Neuronal stem cell (in vitro differentiated cells): ENCODE measurements at regions not wholly inside any gene's neighbourhood (a gene's known extent, or its start where the extent isn't known, plus 50 kb on each side); places are given as distances from the start of the nearest gene placed in this dataset.
A peak's percentile ranks its signal among the peaks of the same experiment; 100 is the strongest.

ENCODE experiments used
- DNase-seq: peaks from one replicate; pipeline ENCODE4 v3.0.0-alpha.2; 2013; ENCODE audit warnings: low spot score
- H2AFZ ChIP-seq: one replicate; pipeline ENCODE4 v1.6.1; 2013; ENCODE audit warnings: mild to moderate bottlenecking, low read length, inconsistent platforms
- H2AK5ac ChIP-seq: 2 replicates; pipeline ENCODE4 v1.6.1; 2013; ENCODE audit warnings: low read depth, mild to moderate bottlenecking, inconsistent platforms, low read length, moderate library complexity, mixed read lengths
- H2BK120ac ChIP-seq: 2 replicates; pipeline ENCODE4 v1.6.1; 2013; ENCODE audit warnings: low read depth, mild to moderate bottlenecking, inconsistent platforms, low read length, moderate library complexity, mixed read lengths
- H2BK12ac ChIP-seq: one replicate; pipeline ENCODE4 v1.6.1; 2013; ENCODE audit warnings: low read length, inconsistent platforms
- H2BK15ac ChIP-seq: 2 replicates; pipeline ENCODE4 v1.6.1; 2013; ENCODE audit warnings: mild to moderate bottlenecking, low read length, inconsistent platforms, mixed read lengths
- H2BK5ac ChIP-seq: one replicate; pipeline ENCODE4 v1.6.1; 2013; ENCODE audit warnings: inconsistent platforms, mild to moderate bottlenecking, low read length, moderate library complexity
- H3K14ac ChIP-seq: one replicate; pipeline ENCODE4 v1.6.1; 2013; ENCODE audit warnings: low read length, inconsistent platforms
- H3K18ac ChIP-seq: 2 replicates; pipeline ENCODE4 v1.6.1; 2013; ENCODE audit warnings: low read length, inconsistent platforms
- H3K23ac ChIP-seq: 2 replicates; pipeline ENCODE4 v1.6.1; 2013; ENCODE audit warnings: low read depth, mild to moderate bottlenecking, mixed read lengths, low read length, inconsistent platforms; ENCODE audit not compliant: poor library complexity
- H3K27ac ChIP-seq: replicated peaks from 3 replicates; pipeline ENCODE4 v1.5.1; 2013; ENCODE audit warnings: low read length, inconsistent platforms
- H3K27me3 ChIP-seq, 3 experiments: 2 replicates each; pipeline ENCODE4 v1.6.1; 2013; ENCODE audit warnings: low read length in 3 of 3, mild to moderate bottlenecking in 2 of 3, inconsistent platforms in 1 of 3, low read depth in 1 of 3, mixed read lengths in 1 of 3, moderate library complexity in 1 of 3; ENCODE audit not compliant: control insufficient read depth in 3 of 3, insufficient read depth in 3 of 3
- H3K36me3 ChIP-seq, 2 donors: replicated peaks in 1 of 2; 2 replicates each; pipeline ENCODE4 v1.6.1; 2013; ENCODE audit warnings: low read length in 2 of 2; ENCODE audit not compliant: control insufficient read depth in 2 of 2, insufficient read depth in 2 of 2
- H3K4ac ChIP-seq: 2 replicates; pipeline ENCODE4 v1.6.1; 2013; ENCODE audit warnings: inconsistent platforms, mild to moderate bottlenecking, low read length, moderate library complexity
- H3K4me1 ChIP-seq, 2 donors: 1 replicate in 1 of 2; 2 replicates in 1 of 2; pipeline ENCODE4 v1.6.1; 2013; ENCODE audit warnings: low read length in 2 of 2, low read depth in 1 of 2; ENCODE audit not compliant: control insufficient read depth in 2 of 2, insufficient read depth in 1 of 2
- H3K4me2 ChIP-seq: one replicate; pipeline ENCODE4 v1.6.1; 2013; ENCODE audit warnings: mild to moderate bottlenecking, low read length, inconsistent platforms; ENCODE audit not compliant: insufficient read depth, poor library complexity, severe bottlenecking
- H3K4me3 ChIP-seq, 2 donors: 2 replicates each; pipeline ENCODE4 v1.5.1; 2013; ENCODE audit warnings: low read length in 2 of 2, mild to moderate bottlenecking in 2 of 2, inconsistent platforms in 1 of 2, moderate library complexity in 1 of 2
- H3K79me1 ChIP-seq: one replicate; pipeline ENCODE4 v1.6.1; 2013; ENCODE audit warnings: low read depth, mild to moderate bottlenecking, inconsistent platforms, low read length, moderate library complexity
- H3K9ac ChIP-seq: one replicate; pipeline ENCODE4 v1.6.1; 2013; ENCODE audit warnings: mild to moderate bottlenecking, low read depth, low read length, inconsistent platforms; ENCODE audit not compliant: poor library complexity
- H3K9me3 ChIP-seq, 2 donors: replicated peaks in 1 of 2; 2 replicates each; pipeline versions ENCODE3 to v1.6.1; 2013; ENCODE audit warnings: low read length in 2 of 2, mild to moderate bottlenecking in 2 of 2, inconsistent platforms in 1 of 2, low read depth in 1 of 2, mixed read lengths in 1 of 2, moderate library complexity in 1 of 2; ENCODE audit not compliant: control insufficient read depth in 2 of 2, insufficient read depth in 1 of 2
- H4K8ac ChIP-seq: one replicate; pipeline ENCODE4 v1.6.1; 2013; ENCODE audit warnings: low read depth, mild to moderate bottlenecking, inconsistent platforms, low read length, moderate library complexity
- H4K91ac ChIP-seq: one replicate; pipeline ENCODE4 v1.6.1; 2013; ENCODE audit warnings: low read length, low read depth, mild to moderate bottlenecking, inconsistent platforms; ENCODE audit not compliant: poor library complexity
- WGBS, 2 donors: extraction: QIAGEN DNeasy Blood & Tissue Kit; methylation state at CpG; one replicate each; pipeline ENCODE4 v1.1.7; 2013; ENCODE audit warnings: missing lambda C conversion rate in 2 of 2, mixed read lengths in 1 of 2; ENCODE audit not compliant: insufficient read length in 2 of 2, insufficient replicate concordance in 1 of 2; ENCODE audit errors: extremely low coverage in 2 of 2; 5-methylcytosine and 5-hydroxymethylcytosine counted together

DNA sequence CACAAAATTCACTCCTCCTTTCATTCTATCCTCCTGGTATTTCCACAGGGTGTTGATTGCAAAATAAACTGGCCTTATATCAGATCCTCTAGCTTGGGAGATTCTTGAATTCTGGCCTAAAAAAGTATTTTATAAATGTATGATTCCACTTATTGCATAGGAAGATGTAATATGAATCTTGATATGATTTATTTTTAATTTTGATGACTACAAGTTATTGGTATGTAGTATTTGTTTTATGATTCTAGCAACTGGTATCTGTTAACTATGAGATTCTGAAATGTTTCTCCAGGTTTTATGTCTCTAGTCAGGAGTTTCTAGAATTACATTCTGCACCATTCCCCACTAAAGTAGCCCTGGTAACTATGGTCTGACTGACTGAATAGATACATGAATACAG, 373.9 kb upstream of the C11orf87 start:
- H3K4me3 ChIP-seq = no peak overlapping the region
- H3K27me3 ChIP-seq = no peaks in the 10 kb centered on the region

DNA sequence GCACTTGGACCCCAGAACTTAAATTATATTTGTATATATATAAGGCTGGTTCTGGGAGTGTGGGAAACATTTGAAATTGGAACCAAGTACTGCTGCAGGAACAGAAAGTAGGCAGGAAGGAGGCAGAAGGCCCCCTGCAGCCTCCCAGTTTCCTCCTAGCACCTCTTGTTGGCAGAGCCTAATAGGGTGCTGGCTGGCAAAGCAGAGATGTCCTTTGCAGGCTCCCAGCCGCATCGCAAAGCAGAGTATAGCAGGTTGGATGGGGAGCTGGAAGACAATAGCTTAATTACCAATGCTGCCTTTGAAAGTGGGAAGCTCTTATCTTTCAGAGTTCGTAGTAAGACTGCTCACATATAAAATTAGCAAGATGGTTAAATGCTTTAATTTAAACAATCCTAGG, 370.8 kb upstream of the C11orf87 start:
- no peak overlapping the region for H2BK120ac ChIP-seq
- H3K9ac ChIP-seq = no peak overlapping the region
- peak overlapping the region; percentile 49 for H3K18ac ChIP-seq
- no peaks in the 10 kb centered on the region for H3K36me3 ChIP-seq
- WGBS, 2 donors = no CpG with 5 or more reads among the region's 3 CpGs
- no peaks in the 10 kb centered on the region for H3K9me3 ChIP-seq
- H2BK12ac ChIP-seq = no peak overlapping the region
- H3K79me1 ChIP-seq = no peaks in the 10 kb centered on the region
- no peak overlapping the region for H3K23ac ChIP-seq
- no peaks in the 10 kb centered on the region for H3K4me1 ChIP-seq
- H3K27me3 ChIP-seq = no peaks in the 10 kb centered on the region
- no peak overlapping the region for H2BK15ac ChIP-seq
- no peak overlapping the region for H3K4ac ChIP-seq
- H2AFZ ChIP-seq = no peak overlapping the region
- H3K14ac ChIP-seq = no peak overlapping the region
- no peak overlapping the region for H2BK5ac ChIP-seq
- H3K4me2 ChIP-seq = no peak overlapping the region
- no peak overlapping the region for H3K4me3 ChIP-seq
- H3K27ac ChIP-seq = no peak overlapping the region
- H4K91ac ChIP-seq = no peak overlapping the region
- no peak overlapping the region for H2AK5ac ChIP-seq
- DNase-seq = no peak
- H4K8ac ChIP-seq = no peak overlapping the region

More for the DNA sequence above, 373.9 kb upstream of the C11orf87 start:
- H3K18ac ChIP-seq = no peak overlapping the region
- no peak overlapping the region for H3K4ac ChIP-seq
- no peak overlapping the region for H2BK120ac ChIP-seq
- H3K79me1 ChIP-seq = no peaks in the 10 kb centered on the region
- no peak overlapping the region for H2BK12ac ChIP-seq
- no peak overlapping the region for H3K14ac ChIP-seq
- H2AFZ ChIP-seq = no peak overlapping the region
- H2BK15ac ChIP-seq = no peak overlapping the region
- H4K91ac ChIP-seq = no peak overlapping the region
- no peak overlapping the region for H2BK5ac ChIP-seq
- no peaks in the 10 kb centered on the region for H3K9me3 ChIP-seq
- H3K4me2 ChIP-seq = no peak overlapping the region
- DNase-seq = no peak
- H3K9ac ChIP-seq = no peak overlapping the region
- no peak overlapping the region for H4K8ac ChIP-seq
- no peaks in the 10 kb centered on the region for H3K36me3 ChIP-seq
- H3K4me1 ChIP-seq = peaks cover 0 to 4% of the 10 kb centered on the region in 2 donors
- H3K23ac ChIP-seq = no peak overlapping the region
- no peak overlapping the region for H3K27ac ChIP-seq
- H2AK5ac ChIP-seq = no peak overlapping the region

DNA sequence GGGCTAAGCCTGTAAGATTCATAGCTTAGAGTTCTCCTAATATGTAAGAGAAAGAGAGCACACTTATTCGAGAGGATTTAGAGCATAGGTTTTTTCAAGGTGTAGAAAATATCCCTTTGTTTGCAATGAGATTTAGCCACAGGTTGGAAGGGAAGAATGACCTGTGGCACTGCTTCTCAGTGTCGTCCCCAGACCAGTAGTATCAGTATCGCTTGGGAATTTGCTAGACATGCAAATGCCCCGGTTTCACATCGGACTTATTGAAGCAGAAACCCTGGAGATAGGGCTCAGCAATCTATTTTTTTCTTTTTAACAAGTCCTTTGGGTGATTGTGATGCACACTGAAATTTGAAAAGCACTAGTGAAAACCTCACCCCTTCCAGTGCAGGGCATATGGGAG, 362.6 kb upstream of the C11orf87 start:
- no peaks in the 10 kb centered on the region for H3K36me3 ChIP-seq
- H4K8ac ChIP-seq = no peak overlapping the region
- H3K27ac ChIP-seq = no peak overlapping the region

DNA sequence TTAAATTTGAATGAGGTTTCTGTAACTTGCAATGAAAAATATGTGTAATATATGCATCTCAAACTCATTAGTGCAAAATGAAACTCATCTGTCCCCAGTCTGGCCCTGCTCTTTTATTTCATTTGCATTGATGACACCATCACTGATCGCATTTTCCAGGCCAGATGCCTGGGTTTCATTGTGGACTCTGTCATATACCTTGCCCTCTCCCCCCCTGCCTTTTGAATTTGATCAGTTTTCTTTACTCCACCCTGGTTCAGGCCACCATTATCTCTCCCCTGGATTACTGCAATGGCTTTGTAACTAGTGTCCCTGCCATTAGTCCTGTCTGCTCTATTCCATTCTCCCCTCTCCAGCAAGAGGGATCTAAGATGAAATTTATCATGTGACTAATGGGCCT, 360.6 kb upstream of the C11orf87 start:
- DNase-seq = no peak
- H3K18ac ChIP-seq = no peak overlapping the region
- no CpG with 5 or more reads among the region's 1 CpG for WGBS, 2 donors
- H2BK5ac ChIP-seq = no peak overlapping the region
- H2BK120ac ChIP-seq = no peak overlapping the region
- no peak overlapping the region for H4K91ac ChIP-seq
- peaks cover 0 to 1% of the 10 kb centered on the region in 2 donors for H3K4me1 ChIP-seq
- H3K4me3 ChIP-seq = no peak overlapping the region
- H3K14ac ChIP-seq = no peak overlapping the region
- H3K9ac ChIP-seq = no peak overlapping the region
- no peak overlapping the region for H2BK12ac ChIP-seq
- no peak overlapping the region for H3K4ac ChIP-seq
- H2AFZ ChIP-seq = no peak overlapping the region
- H3K23ac ChIP-seq = no peak overlapping the region
- H3K36me3 ChIP-seq = no peaks in the 10 kb centered on the region
- H3K79me1 ChIP-seq = no peaks in the 10 kb centered on the region
- no peak overlapping the region for H3K27ac ChIP-seq
- H3K9me3 ChIP-seq = no peaks in the 10 kb centered on the region
- no peak overlapping the region for H2BK15ac ChIP-seq
- H2AK5ac ChIP-seq = no peak overlapping the region
- H4K8ac ChIP-seq = no peak overlapping the region
- H3K27me3 ChIP-seq = no peaks in the 10 kb centered on the region
- no peak overlapping the region for H3K4me2 ChIP-seq

More for the DNA sequence above, 362.6 kb upstream of the C11orf87 start:
- DNase-seq = no peak
- Histone ChIP-seq H3K4me3 (no peak overlapping the region), H2BK5ac (no peak overlapping the region), H3K9me3 (no peaks in the 10 kb centered on the region), H2AK5ac (no peak overlapping the region), H3K14ac (no peak overlapping the region), H3K79me1 (no peaks in the 10 kb centered on the region), H3K4me1 (peaks cover 0 to 1% of the 10 kb centered on the region in 2 donors), H2BK15ac (no peak overlapping the region), H3K4ac (no peak overlapping the region), H2BK120ac (no peak overlapping the region), H3K18ac (no peak overlapping the region), H3K27me3 (no peaks in the 10 kb centered on the region), H3K4me2 (no peak overlapping the region), H2AFZ (no peak overlapping the region), H2BK12ac (no peak overlapping the region), H4K91ac (no peak overlapping the region), H3K23ac (no peak overlapping the region), H3K9ac (no peak overlapping the region)
- no CpG with 5 or more reads among the region's 5 CpGs for WGBS, 2 donors
